AG04449 (cell line): ENCODE measurements at regions not wholly inside any gene's neighbourhood (a gene's known extent, or its start where the extent isn't known, plus 50 kb on each side); places are given as distances from the start of the nearest gene placed in this dataset.

Experiments used
- CTCF ChIA-PET: fragments of 350-600 bp; formaldehyde crosslinking; extraction: SDS; loops from one replicate; lab custom pipeline; 2021; ENCODE audit warnings: antibody characterized with exemption; lab: Yijun Ruan, JAX
- POLR2A ChIA-PET: fragments of 400-600, 350-600 bp; formaldehyde crosslinking; extraction: SDS; loops from one replicate; lab custom pipeline; 2020; ENCODE audit warnings: antibody characterized with exemption, inconsistent platforms; lab: Yijun Ruan, JAX
- DNase-seq: peaks from one replicate; pipeline ENCODE4 v3.0.0-alpha.2; 2010; ENCODE audit warnings: low read depth, low spot score
- H3K4me3 ChIP-seq: 2 replicates; pipeline ENCODE4 v1.5.1; 2011; ENCODE audit warnings: low read depth, mild to moderate bottlenecking, control low read depth, low read length
- CTCF ChIP-seq: IDR thresholded peaks from one replicate; pipeline ENCODE4 v1.5.1; 2011; ENCODE audit warnings: mild to moderate bottlenecking, moderate library complexity, low read length, control low read depth, inconsistent platforms; ENCODE audit not compliant: insufficient read depth; ENCODE audit errors: missing control alignments

- ChIA-PET CTCF (no interaction called here), POLR2A (no interaction called here)
- TF ChIP-seq CTCF = no peak
- no peak overlapping the region for H3K4me3 ChIP-seq
- no peak for DNase-seq
Measured at GRCh38 chr14:104315169-104315568, 176.8 kb downstream of the KIF26A start.

GRCh38 chr14:104315625-104316024, 177.2 kb downstream of the KIF26A start:
- no peak for TF ChIP-seq CTCF
- ChIA-PET POLR2A (no interaction called here), CTCF (no interaction called here)
- no peak overlapping the region for H3K4me3 ChIP-seq
- no peak for DNase-seq

GRCh38 chr14:104316121-104316722, 177.8 kb downstream of the KIF26A start:
- TF ChIP-seq CTCF = no peak
- no peak overlapping the region for H3K4me3 ChIP-seq
- ChIA-PET POLR2A (no interaction called here), CTCF (no interaction called here)
- DNase-seq = no peak

GRCh38 chr14:104316723-104317491, 178.5 kb downstream of the KIF26A start:
- no peak for DNase-seq
- H3K4me3 ChIP-seq = no peak overlapping the region
- TF ChIP-seq CTCF = no peak
- POLR2A ChIA-PET = no interaction called here
- CTCF ChIA-PET = no interaction called here

- CTCF ChIA-PET = no interaction called here
- no peak overlapping the region for H3K4me3 ChIP-seq
- POLR2A ChIA-PET = no interaction called here
- no peak for DNase-seq
- no peak for TF ChIP-seq CTCF
Measured at GRCh38 chr14:104317492-104317805, 179.1 kb downstream of the KIF26A start.

- no peak overlapping the region for H3K4me3 ChIP-seq
- DNase-seq = no peak
- ChIA-PET CTCF (no interaction called here), POLR2A (no interaction called here)
- TF ChIP-seq CTCF = no peak
Measured at GRCh38 chr14:104317975-104318557, 179.7 kb downstream of the KIF26A start.
